GM12874 (cell line): ENCODE measurements at regions not wholly inside any gene's neighbourhood (a gene's known extent, or its start where the extent isn't known, plus 50 kb on each side); places are given as distances from the start of the nearest gene placed in this dataset.

ENCODE experiments used
- TF ChIP-seq, protein P1 (sequence below): IDR thresholded peaks from 2 replicates; pipeline ENCODE4 v1.5.1; 2011; ENCODE audit warnings: low read depth, mild to moderate bottlenecking, control low read depth, low read length, moderate library complexity; ENCODE audit not compliant: insufficient read depth

DNA sequence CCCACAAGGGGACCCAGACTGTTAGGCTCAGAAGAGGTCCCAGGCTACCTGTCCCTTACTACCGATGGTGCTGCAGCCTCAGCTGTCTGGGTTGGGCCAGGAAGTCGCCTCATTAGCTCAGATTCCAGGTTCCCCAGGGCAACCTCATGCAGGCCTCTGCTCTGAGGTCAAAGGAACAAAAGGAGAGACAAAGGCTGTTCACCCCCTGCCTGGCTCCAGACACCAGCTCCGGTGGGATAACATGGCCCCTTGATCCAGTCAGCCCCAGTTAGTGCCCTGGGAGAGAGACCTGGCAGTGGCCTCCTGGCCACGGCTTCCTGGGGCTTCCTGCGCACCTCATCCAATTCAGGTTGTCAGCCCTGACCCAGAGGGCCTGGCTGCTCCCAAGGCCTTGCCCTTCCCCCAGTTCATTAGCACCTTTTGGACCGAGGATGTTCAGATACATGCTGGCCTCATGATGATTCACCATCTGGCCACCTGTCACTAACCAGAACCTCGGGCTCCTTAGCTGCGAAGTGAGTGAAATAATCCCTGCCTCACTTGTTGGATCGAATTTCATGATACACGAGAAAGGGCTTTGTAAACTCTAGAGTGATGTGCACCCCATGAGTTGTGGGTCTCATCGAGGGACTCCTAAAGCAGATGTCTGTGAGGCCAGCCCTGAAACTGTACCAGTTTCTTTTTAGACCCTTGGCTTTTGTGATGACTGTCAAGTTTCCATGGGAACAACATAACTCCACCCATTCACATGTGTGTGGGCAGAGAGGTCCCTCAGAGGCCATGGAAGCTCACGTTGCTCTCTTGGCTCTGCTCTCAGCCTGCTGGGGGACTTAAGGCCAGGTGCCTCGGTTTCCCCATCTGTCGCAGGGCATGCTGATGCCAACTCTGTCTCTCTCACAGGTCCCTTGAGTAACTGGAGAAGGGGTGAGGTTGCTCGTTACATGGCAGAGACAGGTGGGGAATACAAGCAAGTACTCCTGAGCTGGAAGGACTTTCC is 79.5 kb upstream of the PCBD1 start:
- TF ChIP-seq, protein P1, sequence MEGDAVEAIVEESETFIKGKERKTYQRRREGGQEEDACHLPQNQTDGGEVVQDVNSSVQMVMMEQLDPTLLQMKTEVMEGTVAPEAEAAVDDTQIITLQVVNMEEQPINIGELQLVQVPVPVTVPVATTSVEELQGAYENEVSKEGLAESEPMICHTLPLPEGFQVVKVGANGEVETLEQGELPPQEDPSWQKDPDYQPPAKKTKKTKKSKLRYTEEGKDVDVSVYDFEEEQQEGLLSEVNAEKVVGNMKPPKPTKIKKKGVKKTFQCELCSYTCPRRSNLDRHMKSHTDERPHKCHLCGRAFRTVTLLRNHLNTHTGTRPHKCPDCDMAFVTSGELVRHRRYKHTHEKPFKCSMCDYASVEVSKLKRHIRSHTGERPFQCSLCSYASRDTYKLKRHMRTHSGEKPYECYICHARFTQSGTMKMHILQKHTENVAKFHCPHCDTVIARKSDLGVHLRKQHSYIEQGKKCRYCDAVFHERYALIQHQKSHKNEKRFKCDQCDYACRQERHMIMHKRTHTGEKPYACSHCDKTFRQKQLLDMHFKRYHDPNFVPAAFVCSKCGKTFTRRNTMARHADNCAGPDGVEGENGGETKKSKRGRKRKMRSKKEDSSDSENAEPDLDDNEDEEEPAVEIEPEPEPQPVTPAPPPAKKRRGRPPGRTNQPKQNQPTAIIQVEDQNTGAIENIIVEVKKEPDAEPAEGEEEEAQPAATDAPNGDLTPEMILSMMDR, result no peak

DNA sequence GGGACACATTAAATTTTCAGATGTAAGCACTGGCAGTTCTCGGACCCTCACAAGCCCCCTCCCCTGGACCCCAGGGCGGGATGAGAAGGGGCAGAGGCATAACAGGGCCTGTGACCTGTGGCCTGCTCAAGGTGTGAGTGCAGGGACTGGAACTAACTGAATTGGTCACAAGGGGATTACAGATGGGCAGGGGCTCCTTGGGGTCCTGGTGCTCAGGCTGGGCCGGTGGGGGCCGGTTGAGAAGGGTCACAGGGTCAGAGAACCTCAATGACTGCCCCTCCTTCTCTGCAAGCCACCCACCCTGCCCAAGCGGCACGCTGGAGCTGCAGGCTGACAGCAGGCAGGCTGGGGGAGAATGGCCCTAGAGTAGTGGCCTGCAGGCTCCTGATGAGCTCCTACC is 80.8 kb upstream of the PCBD1 start:
- TF ChIP-seq, protein P1, result no peak

- TF ChIP-seq, protein P1, result no peak
These were observed 82.5 kb upstream of the PCBD1 start for GRCh38 chr10:70970830-70971229.

DNA sequence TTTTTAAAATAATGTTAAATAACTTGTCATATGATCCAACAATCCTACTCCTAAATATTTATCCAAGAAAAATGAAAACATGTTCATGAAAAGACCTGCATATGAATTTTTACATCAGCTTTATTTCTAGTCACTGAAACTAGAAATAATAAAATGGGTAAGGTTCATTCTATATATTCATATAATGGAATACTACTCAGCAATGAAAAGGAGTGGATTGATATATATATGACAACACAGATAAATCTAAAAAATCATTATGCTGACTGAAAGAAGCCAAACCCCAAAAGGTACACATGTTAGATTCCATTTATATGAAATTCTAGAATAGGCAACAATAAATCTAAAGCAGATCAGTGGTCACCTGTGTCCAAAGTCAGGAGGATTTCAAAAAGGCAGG is 84.9 kb upstream of the PCBD1 start:
- TF ChIP-seq, protein P1, result no peak

- TF ChIP-seq, protein P1, result no peak
These were observed 86.1 kb upstream of the PCBD1 start for GRCh38 chr10:70974351-70974901.

- TF ChIP-seq, protein P1, result no peak
These were observed 86.6 kb upstream of the PCBD1 start for GRCh38 chr10:70974920-70975319.

GRCh38 chr10:70976063-70976695 is 87.8 kb upstream of the PCBD1 start:
- TF ChIP-seq, protein P1, result no peak
